Upper lobe of right lung (tissue), 1 donor: ENCODE measurements at regions not wholly inside any gene's neighbourhood (a gene's known extent, or its start where the extent isn't known, plus 50 kb on each side); places are given as distances from the start of the nearest gene placed in this dataset.
"Not testable (repeated sequence)": the region's sequence is repeated elsewhere in the genome, so short reads cannot be mapped to it uniquely, and the experiment has no call there.

Source experiments
- ATAC-seq: fragments of 200-7000 bp; cut with Tn5 transposase; one replicate; pipeline ENCODE4 v1.9.1; 2020; ENCODE audit warnings: mild to moderate bottlenecking, moderate library complexity
- DNase-seq: peaks from one replicate; pipeline ENCODE4 v3.0.0-alpha.2; 2020
- H3K27ac ChIP-seq: fragments of 200-600 bp; one replicate; pipeline ENCODE4 v1.8.0; 2022
- H3K27me3 ChIP-seq: fragments of 200-600 bp; one replicate; pipeline ENCODE4 v1.8.0; 2022; ENCODE audit warnings: mild to moderate bottlenecking
- H3K36me3 ChIP-seq: fragments of 200-600 bp; one replicate; pipeline ENCODE4 v1.8.0; 2022
- H3K4me1 ChIP-seq: fragments of 200-600 bp; one replicate; pipeline ENCODE4 v1.8.0; 2022
- H3K4me3 ChIP-seq: fragments of 200-600 bp; one replicate; pipeline ENCODE4 v1.8.0; 2022; ENCODE audit warnings: mild to moderate bottlenecking
- H3K9me3 ChIP-seq: fragments of 200-600 bp; one replicate; pipeline ENCODE4 v1.8.0; 2022
- intact Hi-C: fragments of 100-400 bp; cut with DNase I; formaldehyde crosslinking; loops from one replicate; pipeline ENCODE4 v1.11.0; 2022
- TF ChIP-seq, protein P1 (sequence below): fragments of 200-600 bp; IDR thresholded peaks from one replicate; pipeline ENCODE4 v1.8.0; 2022; ENCODE audit warnings: antibody characterized with exemption
- donor health status: DM: no; HTN: yes; CAD: no; lungs with severe emphysema.

GRCh38 chr5:68053202-68053601 is 162.4 kb upstream of the PIK3R1 start:
- H3K27ac ChIP-seq: no peak overlapping the region
- DNase-seq (no peak), ATAC-seq (no peak)
- intact Hi-C loops: no loop called here
- no peaks in the 10 kb centered on the region for H3K9me3 ChIP-seq
- TF ChIP-seq, protein P1, sequence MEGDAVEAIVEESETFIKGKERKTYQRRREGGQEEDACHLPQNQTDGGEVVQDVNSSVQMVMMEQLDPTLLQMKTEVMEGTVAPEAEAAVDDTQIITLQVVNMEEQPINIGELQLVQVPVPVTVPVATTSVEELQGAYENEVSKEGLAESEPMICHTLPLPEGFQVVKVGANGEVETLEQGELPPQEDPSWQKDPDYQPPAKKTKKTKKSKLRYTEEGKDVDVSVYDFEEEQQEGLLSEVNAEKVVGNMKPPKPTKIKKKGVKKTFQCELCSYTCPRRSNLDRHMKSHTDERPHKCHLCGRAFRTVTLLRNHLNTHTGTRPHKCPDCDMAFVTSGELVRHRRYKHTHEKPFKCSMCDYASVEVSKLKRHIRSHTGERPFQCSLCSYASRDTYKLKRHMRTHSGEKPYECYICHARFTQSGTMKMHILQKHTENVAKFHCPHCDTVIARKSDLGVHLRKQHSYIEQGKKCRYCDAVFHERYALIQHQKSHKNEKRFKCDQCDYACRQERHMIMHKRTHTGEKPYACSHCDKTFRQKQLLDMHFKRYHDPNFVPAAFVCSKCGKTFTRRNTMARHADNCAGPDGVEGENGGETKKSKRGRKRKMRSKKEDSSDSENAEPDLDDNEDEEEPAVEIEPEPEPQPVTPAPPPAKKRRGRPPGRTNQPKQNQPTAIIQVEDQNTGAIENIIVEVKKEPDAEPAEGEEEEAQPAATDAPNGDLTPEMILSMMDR: no peak
- peaks cover 6% of the 10 kb centered on the region for H3K4me1 ChIP-seq
- no peaks in the 10 kb centered on the region for H3K36me3 ChIP-seq
- H3K27me3 ChIP-seq: no peaks in the 10 kb centered on the region
- no peak overlapping the region for H3K4me3 ChIP-seq

GRCh38 chr5:68049053-68049713 is 166.4 kb upstream of the PIK3R1 start:
- TF ChIP-seq, protein P1: no peak
- no peak for ATAC-seq
- Histone ChIP-seq H3K4me1 (no peaks in the 10 kb centered on the region), H3K27ac (no peak overlapping the region), H3K9me3 (no peaks in the 10 kb centered on the region), H3K36me3 (no peaks in the 10 kb centered on the region), H3K4me3 (no peak overlapping the region), H3K27me3 (no peaks in the 10 kb centered on the region)
- intact Hi-C loops: no loop called here
- DNase-seq: no peak

- H3K4me1 ChIP-seq: no peaks in the 10 kb centered on the region
- intact Hi-C loops: no loop called here
- H3K4me3 ChIP-seq: no peak overlapping the region
- H3K9me3 ChIP-seq: no peaks in the 10 kb centered on the region
- no peak for DNase-seq
- TF ChIP-seq, protein P1: no peak
- H3K27ac ChIP-seq: no peak overlapping the region
- H3K36me3 ChIP-seq: no peaks in the 10 kb centered on the region
- no peaks in the 10 kb centered on the region for H3K27me3 ChIP-seq
- peak; percentile 65 for ATAC-seq
Measured at GRCh38 chr5:68048516-68048915, 167.0 kb upstream of the PIK3R1 start.

- ATAC-seq, H3K27me3 ChIP-seq, H3K36me3 ChIP-seq, H3K4me1 ChIP-seq, H3K27ac ChIP-seq, DNase-seq, intact Hi-C loops, H3K9me3 ChIP-seq, H3K4me3 ChIP-seq: not testable (repeated sequence)
Measured at GRCh38 chr5:68048054-68048453, 167.5 kb upstream of the PIK3R1 start.

- no peak for DNase-seq
- intact Hi-C loops: no loop called here
- no peaks in the 10 kb centered on the region for H3K9me3 ChIP-seq
- no peaks in the 10 kb centered on the region for H3K36me3 ChIP-seq
- H3K4me3 ChIP-seq: no peak overlapping the region
- peaks cover 6% of the 10 kb centered on the region for H3K4me1 ChIP-seq
- no peaks in the 10 kb centered on the region for H3K27me3 ChIP-seq
- no peak for ATAC-seq
- TF ChIP-seq, protein P1: no peak
- no peak overlapping the region for H3K27ac ChIP-seq
Measured at GRCh38 chr5:68047035-68047434, 168.5 kb upstream of the PIK3R1 start.

DNA sequence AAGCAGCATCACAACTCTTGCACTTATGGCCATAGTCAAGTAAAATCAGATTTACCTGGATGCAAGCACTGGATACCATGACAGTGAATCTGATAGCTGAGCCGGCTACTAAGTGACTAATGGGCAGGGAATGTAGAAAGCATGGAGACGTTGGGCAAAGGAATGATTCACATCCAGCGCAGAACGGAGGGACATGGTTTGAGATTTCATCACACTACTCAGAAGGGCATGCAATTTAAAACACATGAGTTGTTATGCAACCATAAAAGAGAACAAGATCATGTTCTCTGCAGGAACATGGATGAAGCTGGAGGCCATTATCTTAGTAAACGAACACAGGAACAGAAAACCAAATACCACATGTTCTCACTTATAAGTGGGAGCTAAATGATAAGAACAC is 169.1 kb upstream of the PIK3R1 start:
- Histone ChIP-seq H3K9me3 (no peaks in the 10 kb centered on the region), H3K4me3 (no peak overlapping the region), H3K27ac (no peak overlapping the region), H3K27me3 (no peaks in the 10 kb centered on the region), H3K36me3 (no peaks in the 10 kb centered on the region), H3K4me1 (peaks cover 9% of the 10 kb centered on the region)
- ATAC-seq (peak; percentile 81), DNase-seq (no peak)
- TF ChIP-seq, protein P1: no peak
- intact Hi-C loops: no loop called here
